Stomach (tissue), 8 donors: ENCODE measurements at regions not wholly inside any gene's neighbourhood (a gene's known extent, or its start where the extent isn't known, plus 50 kb on each side); places are given as distances from the start of the nearest gene placed in this dataset.

Experiments used
- DNase-seq, 2 donors: peaks; one replicate each; pipeline versions ENCODE4 v3.0.0 to v3.0.0-alpha.2; 2013 to 2019
- H3K27ac ChIP-seq, 5 donors: fragments of 200-600 bp in 4 of 5; sonication (generic) in 4 of 5; one replicate each; pipeline ENCODE4 v1.5.1; 2013 to 2019; ENCODE audit warnings: mild to moderate bottlenecking in 1 of 5, moderate library complexity in 1 of 5
- H3K27me3 ChIP-seq, 3 donors: fragments of 200-600 bp; sonication (generic); one replicate each; pipeline ENCODE4 v1.5.1; 2017 to 2019; ENCODE audit warnings: mixed run types in 1 of 3
- H3K36me3 ChIP-seq, 4 donors: fragments of 200-600 bp; sonication (generic); 1 replicate in 3 of 4; 2 replicates in 1 of 4; pipeline ENCODE4 v1.5.1; 2016 to 2019
- H3K4me1 ChIP-seq, 4 donors: fragments of 200-600 bp; sonication (generic); one replicate each; pipeline ENCODE4 v1.5.1; 2016 to 2019
- H3K4me3 ChIP-seq, 4 donors: fragments of 200-600 bp; sonication (generic) in 3 of 4; one replicate each; pipeline ENCODE4 v1.5.1; 2016 to 2019; ENCODE audit warnings: mild to moderate bottlenecking in 1 of 4
- H3K9me3 ChIP-seq, 4 donors: fragments of 200-600 bp; sonication (generic); one replicate each; pipeline ENCODE4 v1.5.1; 2016 to 2019
- EP300 ChIP-seq: sonication (generic); formaldehyde crosslinking; IDR thresholded peaks from one replicate; pipeline ENCODE4 v1.6.1; 2017; ENCODE audit warnings: antibody characterized with exemption
- POLR2A ChIP-seq, 4 donors: fragments of 450-650 bp; IDR thresholded peaks; one replicate each; pipeline ENCODE4 v1.6.1; 2016; ENCODE audit warnings: antibody characterized with exemption in 4 of 4, control low read depth in 2 of 4, mild to moderate bottlenecking in 1 of 4, moderate library complexity in 1 of 4
- POLR2AphosphoS5 ChIP-seq, 3 donors: sonication (generic); formaldehyde crosslinking; IDR thresholded peaks; one replicate each; pipeline ENCODE4 v1.6.1; 2016; ENCODE audit warnings: antibody characterized with exemption in 3 of 3
- WGBS, 5 donors: extraction: QIAGEN DNeasy Blood & Tissue Kit in 3 of 5; methylation state at CpG; one replicate each; pipeline versions ENCODE4 v1.1.5 to v1.1.7; 2013 to 2018; 5-methylcytosine and 5-hydroxymethylcytosine counted together
- intact Hi-C: fragments of 100-400 bp; cut with DNase I; formaldehyde crosslinking; loops from one replicate; pipeline ENCODE4 v1.15.1; 2023; ENCODE audit warnings: low total_unique reads
- TF ChIP-seq, protein P1 (sequence below), 7 experiments: fragments of 450-650 bp in 4 of 7; fragments of 200-600 bp in 3 of 7; sonication (generic) in 3 of 7; IDR thresholded peaks; one replicate each; pipeline ENCODE4 v1.5.1; 2016 to 2019; ENCODE audit warnings: antibody characterized with exemption in 7 of 7, control low read depth in 2 of 7, mild to moderate bottlenecking in 1 of 7
- donor health status: healthy with polysubstance abuse.
- donor health status: Bipolar disorder and iron deficiency.
- donor health status: healthy.

DNA sequence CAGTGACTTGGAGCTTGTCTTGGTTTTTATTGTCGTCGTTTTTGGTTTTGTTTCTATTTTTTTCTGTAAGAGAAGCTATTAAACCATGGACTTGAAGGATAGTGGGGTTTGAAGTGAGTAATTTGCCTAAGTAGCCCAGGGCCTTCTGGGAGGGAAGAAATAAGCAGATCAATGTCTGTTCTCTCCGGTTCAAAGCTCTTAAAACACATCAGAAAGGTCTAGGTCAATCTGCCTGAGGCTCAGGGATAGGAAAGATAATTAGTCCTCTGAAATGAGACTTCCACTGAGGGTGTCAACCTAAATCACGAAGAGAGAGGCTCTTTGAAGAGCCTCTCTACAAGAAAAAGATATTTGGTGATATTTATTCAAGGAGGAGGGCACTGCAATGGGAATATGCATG, 178.0 kb downstream of the MATN1 start:
- peaks cover 0 to 7% (median 0%) of the 10 kb centered on the region in 4 donors for H3K9me3 ChIP-seq
- no peak for DNase-seq
- no peak overlapping the region for H3K4me3 ChIP-seq
- H3K27ac ChIP-seq: no peak overlapping the region
- H3K27me3 ChIP-seq: peaks cover 0 to 17% (median 0%) of the 10 kb centered on the region in 3 donors
- H3K4me1 ChIP-seq: no peaks in the 10 kb centered on the region
- TF ChIP-seq POLR2AphosphoS5 (IDR thresholded peaks at IDR 0.05) (no peak), POLR2A (IDR thresholded peaks at IDR 0.05) (no peak), EP300 (no peak)
- TF ChIP-seq, protein P1, sequence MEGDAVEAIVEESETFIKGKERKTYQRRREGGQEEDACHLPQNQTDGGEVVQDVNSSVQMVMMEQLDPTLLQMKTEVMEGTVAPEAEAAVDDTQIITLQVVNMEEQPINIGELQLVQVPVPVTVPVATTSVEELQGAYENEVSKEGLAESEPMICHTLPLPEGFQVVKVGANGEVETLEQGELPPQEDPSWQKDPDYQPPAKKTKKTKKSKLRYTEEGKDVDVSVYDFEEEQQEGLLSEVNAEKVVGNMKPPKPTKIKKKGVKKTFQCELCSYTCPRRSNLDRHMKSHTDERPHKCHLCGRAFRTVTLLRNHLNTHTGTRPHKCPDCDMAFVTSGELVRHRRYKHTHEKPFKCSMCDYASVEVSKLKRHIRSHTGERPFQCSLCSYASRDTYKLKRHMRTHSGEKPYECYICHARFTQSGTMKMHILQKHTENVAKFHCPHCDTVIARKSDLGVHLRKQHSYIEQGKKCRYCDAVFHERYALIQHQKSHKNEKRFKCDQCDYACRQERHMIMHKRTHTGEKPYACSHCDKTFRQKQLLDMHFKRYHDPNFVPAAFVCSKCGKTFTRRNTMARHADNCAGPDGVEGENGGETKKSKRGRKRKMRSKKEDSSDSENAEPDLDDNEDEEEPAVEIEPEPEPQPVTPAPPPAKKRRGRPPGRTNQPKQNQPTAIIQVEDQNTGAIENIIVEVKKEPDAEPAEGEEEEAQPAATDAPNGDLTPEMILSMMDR (IDR thresholded peaks at IDR 0.05): no peak
- H3K36me3 ChIP-seq: no peaks in the 10 kb centered on the region
- intact Hi-C loops: no loop called here
- WGBS, 5 donors: 17 to 35% (median 31%) methylated on average over 4 of the region's 4 CpGs

DNA sequence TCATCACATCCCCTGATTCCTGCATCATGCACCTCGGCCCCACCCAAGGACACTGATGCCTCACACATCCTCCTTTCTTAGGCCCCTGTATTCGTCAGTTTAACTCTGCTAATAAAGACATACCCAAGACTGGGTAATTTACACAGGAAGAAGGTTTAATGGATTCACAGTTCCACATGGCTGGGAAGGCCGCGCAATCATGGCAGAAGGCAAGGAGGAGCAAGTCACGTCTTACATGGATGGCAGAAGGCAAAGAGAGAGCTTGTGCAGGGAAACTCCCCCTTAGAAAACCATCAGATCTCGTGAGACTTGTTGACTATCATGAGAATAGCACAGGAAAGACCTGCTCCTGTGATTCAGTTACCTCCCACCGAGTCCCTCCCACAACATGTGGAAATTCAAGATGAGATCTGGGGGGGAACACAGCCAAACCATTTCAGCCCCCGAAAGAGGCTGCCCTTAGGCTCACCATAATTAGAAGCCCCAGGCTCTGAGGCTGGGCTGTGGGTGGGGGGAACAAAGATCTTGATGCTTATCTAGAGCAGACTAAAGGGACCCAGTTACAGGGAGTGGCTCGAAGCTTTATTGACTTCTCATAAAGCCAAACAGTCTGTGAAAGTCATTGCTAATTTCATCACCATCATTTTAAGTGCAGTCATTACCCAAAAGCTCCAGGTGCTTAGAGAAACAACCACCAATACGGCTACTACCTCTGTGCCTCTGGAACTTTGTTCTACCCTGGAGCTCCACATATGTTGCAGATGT, 181.5 kb downstream of the MATN1 start:
- peaks cover 0 to 15% (median 5%) of the 10 kb centered on the region in 3 donors for H3K27me3 ChIP-seq
- no peak overlapping the region for H3K4me3 ChIP-seq
- no peaks in the 10 kb centered on the region for H3K36me3 ChIP-seq
- H3K4me1 ChIP-seq: no peaks in the 10 kb centered on the region
- no peak overlapping the region for H3K27ac ChIP-seq
- DNase-seq: no peak
- TF ChIP-seq, protein P1 (IDR thresholded peaks at IDR 0.05): no peak
- TF ChIP-seq POLR2AphosphoS5 (IDR thresholded peaks at IDR 0.05) (no peak), EP300 (no peak), POLR2A (IDR thresholded peaks at IDR 0.05) (no peak)
- 76 to 82% (median 81%) methylated on average over 10 of the region's 10 CpGs for WGBS, 5 donors
- intact Hi-C loops: no loop called here
- peaks cover 0 to 3% (median 0%) of the 10 kb centered on the region in 4 donors for H3K9me3 ChIP-seq

DNA sequence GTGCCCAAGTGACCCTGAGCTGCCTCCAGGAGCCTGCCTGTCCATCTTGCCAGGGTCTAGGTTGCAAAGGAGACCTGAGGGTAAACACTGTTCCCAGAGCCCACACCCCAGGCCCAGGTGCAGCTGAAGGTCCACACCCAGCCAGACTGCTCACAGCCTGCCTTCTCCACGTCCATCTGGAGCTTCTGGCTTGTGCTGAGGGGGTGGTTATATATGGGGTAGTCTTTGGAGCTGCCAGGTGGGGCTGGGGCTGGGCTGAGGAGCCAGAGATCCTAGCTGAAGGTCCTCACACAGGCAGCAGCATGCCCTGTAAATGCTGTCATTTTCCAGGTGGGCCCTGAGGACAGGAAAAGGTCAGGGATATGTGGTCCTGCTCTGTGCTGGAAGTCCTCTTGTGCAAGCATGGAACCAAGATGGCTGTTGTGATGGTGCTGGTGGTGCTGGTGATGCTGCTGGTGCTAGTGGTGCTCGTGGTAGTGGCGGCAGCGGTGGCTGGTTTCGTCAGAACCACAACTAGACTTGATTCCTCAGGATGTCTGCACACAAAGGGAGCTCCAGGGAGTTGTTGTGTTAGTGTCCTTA, 182.7 kb downstream of the MATN1 start:
- H3K4me1 ChIP-seq: no peaks in the 10 kb centered on the region
- no peak overlapping the region for H3K27ac ChIP-seq
- no peak overlapping the region for H3K4me3 ChIP-seq
- peaks cover 0 to 15% (median 5%) of the 10 kb centered on the region in 3 donors for H3K27me3 ChIP-seq
- TF ChIP-seq POLR2A (IDR thresholded peaks at IDR 0.05): no peak
- TF ChIP-seq EP300: no peak
- TF ChIP-seq POLR2AphosphoS5 (IDR thresholded peaks at IDR 0.05): no peak
- TF ChIP-seq, protein P1 (IDR thresholded peaks at IDR 0.05): no peak
- H3K9me3 ChIP-seq: peaks cover 0 to 3% (median 0%) of the 10 kb centered on the region in 4 donors
- intact Hi-C loops: no loop called here
- 33 to 68% (median 58%) methylated on average over 1 to 5 of the region's 5 CpGs for WGBS, 5 donors
- no peak for DNase-seq
- no peaks in the 10 kb centered on the region for H3K36me3 ChIP-seq

- H3K4me3 ChIP-seq: no peak overlapping the region
- H3K27me3 ChIP-seq: peaks cover 0 to 15% (median 5%) of the 10 kb centered on the region in 3 donors
- TF ChIP-seq, protein P1 (IDR thresholded peaks at IDR 0.05): no peak
- TF ChIP-seq POLR2A (IDR thresholded peaks at IDR 0.05) (no peak), EP300 (no peak), POLR2AphosphoS5 (IDR thresholded peaks at IDR 0.05) (no peak)
- H3K9me3 ChIP-seq: peaks cover 0 to 3% (median 0%) of the 10 kb centered on the region in 4 donors
- H3K4me1 ChIP-seq: no peaks in the 10 kb centered on the region
- no peak for DNase-seq
- H3K27ac ChIP-seq: no peak overlapping the region
- H3K36me3 ChIP-seq: no peaks in the 10 kb centered on the region
- intact Hi-C loops: no loop called here
- WGBS, 5 donors: 67 to 82% (median 78%) methylated on average over 6 of the region's 6 CpGs
Observed at GRCh38 chr1:30539884-30540283, 183.5 kb downstream of the MATN1 start.
